ENCODE measurements at regions not wholly inside any gene's neighbourhood (a gene's known extent, or its start where the extent isn't known, plus 50 kb on each side); places are given as distances from the start of the nearest gene placed in this dataset.

DNA sequence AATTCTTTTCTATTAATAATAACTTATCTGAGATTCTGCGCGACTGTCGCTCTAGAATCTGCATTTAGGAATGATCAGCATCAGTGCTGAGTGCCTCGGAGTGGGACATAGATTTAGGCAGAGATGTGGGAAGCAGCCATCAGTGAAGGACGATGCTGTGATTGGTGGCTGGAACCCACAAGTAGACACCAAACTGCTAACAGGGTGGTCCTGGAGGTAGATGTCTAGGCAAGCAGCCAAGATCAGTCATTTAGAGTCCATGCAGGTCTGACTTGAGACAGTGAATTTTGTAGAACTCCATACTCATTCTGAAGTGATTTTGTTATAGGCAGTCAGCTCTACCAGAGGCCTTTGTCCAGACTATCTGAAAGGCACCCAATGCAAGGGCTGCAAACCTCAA, 51.8 kb upstream of the LYST start:
- TF ChIP-seq, protein P1, sequence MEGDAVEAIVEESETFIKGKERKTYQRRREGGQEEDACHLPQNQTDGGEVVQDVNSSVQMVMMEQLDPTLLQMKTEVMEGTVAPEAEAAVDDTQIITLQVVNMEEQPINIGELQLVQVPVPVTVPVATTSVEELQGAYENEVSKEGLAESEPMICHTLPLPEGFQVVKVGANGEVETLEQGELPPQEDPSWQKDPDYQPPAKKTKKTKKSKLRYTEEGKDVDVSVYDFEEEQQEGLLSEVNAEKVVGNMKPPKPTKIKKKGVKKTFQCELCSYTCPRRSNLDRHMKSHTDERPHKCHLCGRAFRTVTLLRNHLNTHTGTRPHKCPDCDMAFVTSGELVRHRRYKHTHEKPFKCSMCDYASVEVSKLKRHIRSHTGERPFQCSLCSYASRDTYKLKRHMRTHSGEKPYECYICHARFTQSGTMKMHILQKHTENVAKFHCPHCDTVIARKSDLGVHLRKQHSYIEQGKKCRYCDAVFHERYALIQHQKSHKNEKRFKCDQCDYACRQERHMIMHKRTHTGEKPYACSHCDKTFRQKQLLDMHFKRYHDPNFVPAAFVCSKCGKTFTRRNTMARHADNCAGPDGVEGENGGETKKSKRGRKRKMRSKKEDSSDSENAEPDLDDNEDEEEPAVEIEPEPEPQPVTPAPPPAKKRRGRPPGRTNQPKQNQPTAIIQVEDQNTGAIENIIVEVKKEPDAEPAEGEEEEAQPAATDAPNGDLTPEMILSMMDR (IDR thresholded peaks at IDR 0.05): no peak
- no peak for TF ChIP-seq POLR2A (IDR thresholded peaks at IDR 0.05)
- no peak for TF ChIP-seq POLR2AphosphoS5 (IDR thresholded peaks at IDR 0.05)
- no peak for TF ChIP-seq EP300 (IDR thresholded peaks at IDR 0.05)

Measured in suprapubic skin (tissue), 4 donors.